GM18505 (cell line): ENCODE measurements at regions not wholly inside any gene's neighbourhood (a gene's known extent, or its start where the extent isn't known, plus 50 kb on each side); places are given as distances from the start of the nearest gene placed in this dataset.

Experiments used
- ATAC-seq: cut with Tn5 transposase; IDR thresholded peaks from one replicate; pipeline ENCODE4 v1.9.1; 2021; ENCODE audit not compliant: unreplicated experiment
- POLR2A ChIP-seq: IDR thresholded peaks from 4 replicates; pipeline ENCODE4 v1.6.1; 2011; ENCODE audit warnings: borderline replicate concordance; ENCODE audit not compliant: insufficient read depth, insufficient read length; ENCODE audit errors: extremely low read depth

DNA sequence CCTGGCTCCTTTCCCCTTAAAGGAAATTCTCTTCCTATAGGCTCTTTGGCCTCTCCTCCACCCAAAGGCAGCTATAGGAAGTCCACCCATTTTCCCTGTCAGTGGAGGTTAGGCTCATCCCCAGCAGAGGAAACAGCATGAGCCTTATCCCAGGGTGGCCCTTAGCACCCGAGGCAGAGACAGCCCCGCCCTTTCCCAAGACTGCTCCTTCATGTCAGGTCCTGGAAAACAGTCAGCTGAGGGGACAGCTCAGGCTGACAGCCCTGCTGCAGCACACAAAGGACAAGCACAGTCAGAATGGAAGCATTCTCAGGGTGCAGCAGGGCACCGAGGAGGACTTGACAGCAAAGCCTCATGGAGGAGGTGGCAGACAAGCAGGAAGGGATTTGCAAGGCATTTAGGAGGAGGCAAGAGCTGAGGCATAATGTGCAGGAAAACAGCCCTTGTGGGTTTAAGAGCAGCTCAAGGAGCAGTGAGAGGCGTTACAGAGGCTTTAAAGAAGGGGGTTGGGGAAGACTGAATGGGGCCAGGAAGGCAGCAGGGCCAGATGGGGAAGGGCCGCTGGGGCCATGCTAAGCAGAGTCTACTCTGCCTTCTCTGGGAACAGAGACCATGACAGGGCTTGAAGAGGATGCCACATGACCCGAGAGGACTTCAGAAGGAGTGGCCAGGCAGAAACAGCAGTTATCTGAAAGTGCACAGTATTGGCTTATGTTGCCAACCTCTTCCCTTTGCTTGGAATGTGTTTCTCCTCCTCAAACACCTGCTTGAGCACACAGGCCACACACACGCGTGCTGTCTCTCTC is 216.6 kb downstream of the SH3BP4 start:
- TF ChIP-seq POLR2A: no peak
- no peak for ATAC-seq

DNA sequence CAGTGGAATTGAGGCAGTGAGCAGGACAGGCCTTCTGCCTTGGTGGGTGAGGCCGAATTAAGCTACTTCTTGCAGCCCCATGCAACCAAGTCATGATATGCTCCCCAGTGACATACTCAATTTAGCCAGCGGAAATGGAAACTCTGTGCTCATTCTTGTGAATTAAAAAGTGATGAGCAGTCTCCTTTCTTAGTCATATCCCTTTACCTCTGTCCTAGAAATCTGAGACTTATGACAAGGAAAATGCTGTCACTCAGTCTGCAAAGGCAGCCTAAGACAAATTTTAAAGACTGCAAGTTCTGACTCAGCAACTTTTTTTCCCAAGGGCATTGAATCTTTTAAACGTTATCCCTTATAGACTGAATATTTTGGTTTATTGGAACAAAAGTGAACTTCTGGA is 218.2 kb downstream of the SH3BP4 start:
- ATAC-seq: no peak
- no peak for TF ChIP-seq POLR2A

DNA sequence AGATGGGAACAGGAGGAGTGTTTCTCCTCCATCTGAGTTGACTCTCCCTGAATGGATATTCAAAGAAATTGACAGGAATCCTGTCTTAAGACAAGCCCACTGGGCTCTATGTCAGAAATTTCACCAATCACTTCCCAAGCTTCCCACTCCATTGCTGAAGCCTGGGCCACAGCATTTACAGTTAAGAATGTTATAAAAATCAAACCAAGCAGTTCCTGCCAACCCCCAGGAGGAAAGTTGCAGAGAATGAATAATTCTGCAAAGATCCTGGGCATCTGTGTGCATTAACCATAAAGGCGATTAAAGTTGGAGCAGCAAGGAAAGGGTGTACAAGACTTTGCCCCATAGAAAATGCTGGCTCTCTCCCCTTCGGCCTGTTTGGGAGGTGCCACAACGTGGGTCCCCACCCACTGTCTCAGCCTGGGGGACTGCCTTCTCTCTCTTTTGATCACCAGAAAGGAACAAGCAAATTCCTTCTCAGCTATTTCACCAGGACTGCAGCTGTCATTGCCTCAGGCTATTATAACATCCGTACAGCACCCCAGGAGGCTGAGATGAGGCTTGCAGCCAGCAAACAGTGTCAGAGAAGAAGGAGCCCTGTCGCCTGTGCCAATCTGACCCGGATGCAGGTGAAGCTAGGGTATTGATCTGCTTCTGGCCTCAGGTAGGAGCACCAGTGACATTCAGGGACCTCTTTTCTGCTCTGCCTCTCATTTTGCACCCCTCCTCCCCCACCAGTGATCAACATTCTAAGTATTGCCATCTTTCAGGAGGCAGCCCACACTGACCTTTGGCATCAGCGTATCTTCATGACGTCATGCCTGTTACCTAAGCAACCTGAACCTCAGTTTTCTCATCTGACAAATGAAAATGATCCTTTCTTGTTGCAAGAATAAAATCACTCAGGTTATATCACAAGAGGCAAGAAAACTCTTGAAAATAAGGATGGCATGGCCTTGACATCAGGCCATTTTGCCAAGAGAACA is 219.0 kb downstream of the SH3BP4 start:
- no peak for ATAC-seq

DNA sequence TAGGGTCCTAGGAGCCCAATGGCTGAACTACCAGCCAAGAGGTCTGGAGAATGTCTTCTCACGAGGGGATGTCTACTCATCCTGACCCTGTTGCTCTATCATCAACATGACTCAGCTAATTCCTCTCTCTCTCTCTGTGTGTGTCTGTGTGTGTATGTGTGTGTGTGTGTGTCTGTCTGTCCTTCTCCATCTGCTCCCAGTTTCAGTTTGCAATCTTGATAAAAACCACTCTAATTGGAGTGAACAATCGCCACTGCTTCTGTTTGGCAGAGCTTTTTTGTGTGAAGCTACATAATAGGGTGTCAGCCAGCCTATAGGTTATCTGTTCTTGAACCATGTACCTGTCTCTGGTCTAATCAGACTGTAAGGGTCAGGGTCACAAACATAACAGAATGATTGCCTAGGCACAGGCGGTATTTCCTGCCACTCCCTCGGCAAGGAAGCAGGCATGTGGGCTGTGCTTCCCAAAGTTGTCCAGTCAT is 219.8 kb downstream of the SH3BP4 start:
- no peak for TF ChIP-seq POLR2A
- no peak for ATAC-seq

More for the DNA sequence above, 219.0 kb downstream of the SH3BP4 start:
- TF ChIP-seq POLR2A: no peak

DNA sequence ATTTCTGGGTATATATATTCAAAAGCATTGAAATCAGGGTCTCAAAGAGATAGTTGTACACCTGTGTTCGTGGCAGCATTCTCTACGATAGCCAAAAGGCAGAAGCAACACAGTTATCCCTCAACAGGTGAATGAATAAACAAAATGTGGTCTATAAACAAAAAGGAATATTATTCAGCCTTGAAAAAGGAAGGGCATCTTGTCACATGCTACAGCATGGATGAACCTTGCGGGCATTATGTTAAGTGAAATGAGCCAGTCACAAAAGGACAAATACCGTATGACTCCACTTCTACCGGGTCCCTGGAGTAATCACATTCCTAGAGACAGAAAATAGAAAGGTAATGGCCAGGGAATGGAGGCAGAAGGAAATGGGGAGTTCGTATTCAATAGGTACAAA is 228.8 kb downstream of the SH3BP4 start:
- TF ChIP-seq POLR2A: no peak
- ATAC-seq: no peak

DNA sequence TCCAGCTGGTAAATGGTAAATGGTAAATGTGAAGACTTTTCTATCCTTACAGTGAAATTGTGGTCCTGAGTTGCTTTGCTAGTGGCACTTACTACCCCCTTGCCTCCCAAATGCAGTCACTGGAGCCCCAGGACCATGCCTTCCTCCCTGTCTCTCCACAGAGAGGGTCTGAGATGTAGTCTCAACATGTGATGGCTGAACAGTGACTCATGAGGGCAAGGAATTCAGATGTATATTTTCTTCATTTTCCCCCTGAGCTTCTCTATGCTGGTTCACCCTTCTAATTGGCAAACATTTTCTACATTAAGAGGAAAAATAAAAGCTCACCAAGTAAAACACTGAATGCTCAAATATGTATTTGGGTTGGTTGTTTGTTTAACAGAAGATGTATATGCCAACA is 232.0 kb downstream of the SH3BP4 start:
- TF ChIP-seq POLR2A: no peak
- ATAC-seq: no peak

DNA sequence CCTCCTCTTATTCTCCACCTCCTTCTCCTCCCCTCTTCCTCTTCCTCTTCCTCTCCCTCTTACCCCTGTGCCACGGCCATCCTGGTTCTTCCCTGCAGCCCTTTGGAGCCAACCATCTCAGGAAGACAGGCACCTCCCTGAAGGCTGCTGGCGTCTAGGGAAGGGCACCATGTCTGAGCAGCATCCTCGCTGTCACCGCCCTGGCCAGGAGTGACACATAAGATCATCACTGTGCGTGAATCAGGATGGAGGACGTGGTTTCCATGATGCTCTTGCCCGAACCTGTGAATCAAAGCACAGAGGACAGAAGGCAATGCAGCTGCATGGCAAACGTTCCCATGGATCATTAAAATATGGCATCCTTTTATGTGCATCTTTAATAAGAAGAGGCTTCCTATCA is 236.0 kb downstream of the SH3BP4 start:
- TF ChIP-seq POLR2A: no peak
- no peak for ATAC-seq

DNA sequence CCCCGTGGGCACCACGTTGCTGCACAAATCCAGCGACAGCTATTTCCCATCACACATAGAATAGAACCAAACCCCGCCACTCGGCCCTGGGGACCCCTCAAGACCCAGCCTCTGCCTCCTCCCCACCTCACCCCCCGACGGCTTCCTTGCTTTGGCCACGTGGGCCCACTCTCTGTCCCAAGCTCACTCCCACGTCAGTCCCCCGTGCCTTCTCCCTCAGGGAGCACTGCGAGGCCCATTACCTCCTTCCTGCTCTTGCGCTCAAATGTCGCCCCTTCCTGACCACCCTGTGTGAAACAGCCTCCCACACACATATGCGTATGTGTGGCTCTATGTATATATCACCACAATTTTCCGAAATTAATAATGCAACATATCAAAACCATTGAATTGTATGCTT is 239.7 kb downstream of the SH3BP4 start:
- TF ChIP-seq POLR2A: no peak
- ATAC-seq: no peak

DNA sequence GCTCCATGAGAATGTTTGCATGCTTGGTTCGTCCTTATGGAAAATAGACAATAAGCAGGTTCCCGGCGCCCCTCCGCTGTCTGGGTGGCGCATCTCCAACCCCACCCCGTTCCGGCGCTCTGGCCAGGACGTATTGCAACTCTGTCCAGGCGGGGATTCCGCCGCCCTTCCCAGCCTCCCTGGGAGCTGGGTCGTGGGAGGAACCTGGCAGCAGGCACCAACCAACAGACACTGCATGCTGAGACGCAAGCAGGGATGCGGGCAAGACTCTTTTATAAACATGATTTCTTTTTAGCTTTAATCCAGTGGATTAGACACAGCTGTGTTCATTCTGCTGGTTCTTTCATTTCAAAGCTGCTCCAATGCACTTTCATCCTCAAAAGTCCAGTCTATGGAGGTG is 240.2 kb downstream of the SH3BP4 start:
- ATAC-seq: no peak
- TF ChIP-seq POLR2A: no peak

DNA sequence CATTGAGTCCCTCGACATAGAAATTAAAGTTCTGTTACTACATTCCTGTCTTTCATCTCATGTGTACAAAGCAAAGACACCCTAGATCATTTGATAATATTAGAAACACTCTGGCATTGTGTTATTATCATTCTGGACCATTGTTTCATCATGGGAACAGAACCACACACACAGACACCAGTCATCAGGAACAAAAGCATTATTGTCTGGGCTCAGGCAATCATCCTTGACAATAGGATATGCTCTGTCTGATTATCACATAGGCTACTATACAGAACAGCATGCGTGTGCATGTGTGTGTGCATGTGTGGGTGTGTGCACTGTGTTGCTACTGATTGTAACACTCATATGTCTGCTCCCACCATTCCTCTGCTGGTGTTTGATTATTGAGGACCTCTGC is 242.5 kb downstream of the SH3BP4 start:
- no peak for TF ChIP-seq POLR2A
- ATAC-seq: no peak

DNA sequence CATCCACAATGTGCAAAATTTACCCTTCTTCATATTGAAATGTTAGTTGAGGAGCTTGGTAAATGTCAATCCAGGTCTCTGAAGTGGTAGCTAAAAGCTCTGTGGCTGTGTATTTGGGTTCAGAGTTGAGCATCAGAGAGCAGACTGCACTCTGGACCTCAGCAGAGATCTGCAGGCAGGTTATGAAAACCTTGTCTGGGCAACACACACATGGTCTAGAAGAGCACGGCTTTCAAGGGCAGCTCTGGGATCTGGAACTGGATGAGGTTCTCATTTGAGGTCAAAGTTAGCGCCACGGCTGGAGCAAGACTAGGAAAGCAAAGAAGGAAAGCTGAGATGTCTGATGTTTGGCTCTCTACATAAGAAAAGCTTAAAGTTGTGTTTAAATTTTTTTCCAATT is 243.0 kb downstream of the SH3BP4 start:
- ATAC-seq: no peak
- TF ChIP-seq POLR2A: no peak

DNA sequence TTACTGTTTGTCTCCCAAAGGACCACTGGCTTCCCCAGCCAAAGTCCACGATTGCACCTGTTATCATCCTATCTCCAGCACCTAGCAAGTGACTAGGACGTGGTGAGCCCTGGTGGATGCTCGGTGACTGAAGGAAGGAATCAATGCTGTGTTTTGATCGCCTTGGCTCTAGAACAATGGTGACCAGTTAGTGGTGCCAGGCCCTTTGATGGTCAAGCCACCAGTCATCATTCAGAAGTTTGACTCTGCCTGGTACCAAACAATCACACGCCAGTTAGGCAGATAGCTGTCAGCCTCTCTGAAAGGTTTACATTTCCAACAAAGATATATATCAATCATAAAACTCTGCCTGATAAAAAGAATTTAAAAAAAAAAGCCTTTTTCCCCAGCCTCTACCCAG is 244.1 kb downstream of the SH3BP4 start:
- ATAC-seq: no peak
- no peak for TF ChIP-seq POLR2A

DNA sequence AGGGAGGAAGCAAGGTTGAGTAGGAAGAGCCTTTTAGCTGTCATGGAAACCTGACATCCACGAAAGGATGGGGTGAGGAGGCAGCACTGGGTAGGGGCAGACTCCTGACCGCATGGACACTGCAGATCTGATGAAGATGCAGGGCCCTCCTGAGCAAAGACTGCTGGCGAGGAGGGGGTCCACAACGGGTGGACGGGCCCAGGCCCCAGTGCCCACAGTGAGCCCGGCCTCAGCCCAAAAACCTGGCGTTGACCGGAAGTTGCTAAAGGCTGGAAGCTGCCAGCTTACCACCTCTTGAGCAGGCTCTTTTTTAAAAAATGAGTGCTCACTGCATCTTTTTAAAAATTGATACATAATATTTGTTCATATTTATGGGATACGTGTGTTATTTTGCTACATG is 247.3 kb downstream of the SH3BP4 start:
- TF ChIP-seq POLR2A: no peak
- no peak for ATAC-seq

DNA sequence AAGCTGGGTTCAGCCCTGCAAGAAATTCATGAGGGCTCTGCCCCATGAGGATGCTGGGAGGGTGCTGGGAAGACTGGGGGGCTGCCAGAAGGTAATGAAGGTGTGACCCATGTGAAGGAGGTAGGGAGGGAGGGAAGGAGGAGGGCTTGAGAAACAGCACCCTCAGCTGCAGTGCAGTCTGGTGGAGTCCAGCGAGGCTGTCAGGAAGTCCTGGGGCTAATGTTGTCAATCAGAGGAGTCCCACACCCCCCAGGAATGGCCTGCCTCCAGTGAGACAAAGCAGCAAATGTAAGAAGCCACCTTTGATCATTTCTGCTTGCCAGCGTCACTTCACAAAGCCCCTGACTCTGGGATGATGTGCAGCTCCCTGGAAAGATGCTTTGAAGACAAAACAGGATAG is 248.4 kb downstream of the SH3BP4 start:
- TF ChIP-seq POLR2A: no peak
- no peak for ATAC-seq

DNA sequence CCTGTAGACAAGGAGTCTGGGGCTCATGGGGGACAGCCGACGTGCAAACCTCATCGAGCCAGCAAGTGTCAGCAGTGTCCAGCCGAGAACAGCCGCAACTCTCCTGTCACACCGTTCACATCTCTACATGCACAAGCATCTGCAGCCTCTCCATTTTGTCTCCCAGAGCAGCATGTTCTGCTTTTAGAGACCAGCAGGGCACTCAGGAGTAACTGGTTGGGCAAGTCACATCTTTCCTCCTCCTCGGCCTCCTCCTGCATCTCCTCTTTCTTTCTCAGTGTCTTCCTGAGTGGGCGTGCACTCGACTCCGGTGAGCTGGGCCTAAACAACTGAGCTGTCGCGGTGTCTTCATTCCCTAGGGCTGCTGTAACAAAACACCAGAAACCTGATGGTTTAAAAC is 249.9 kb downstream of the SH3BP4 start:
- TF ChIP-seq POLR2A: no peak
- ATAC-seq: no peak

DNA sequence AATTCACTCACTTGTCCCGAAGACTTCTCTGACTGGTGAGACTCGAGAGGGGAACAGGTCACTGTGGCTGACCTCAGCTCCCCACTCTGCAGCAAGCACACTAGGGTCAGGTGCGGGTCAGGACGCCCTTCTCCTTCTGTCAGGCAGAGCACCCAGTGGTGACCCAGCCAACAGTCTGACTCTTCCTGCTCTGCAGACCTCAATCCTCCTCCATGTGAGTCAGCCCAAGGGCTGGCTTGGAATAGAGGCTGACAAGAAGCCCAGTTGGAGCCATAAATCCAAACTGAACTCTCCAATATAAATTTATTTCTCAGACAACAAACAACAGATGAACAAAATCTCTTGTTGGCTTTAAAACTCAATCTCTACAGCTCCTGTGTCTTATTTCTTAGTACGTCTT is 253.1 kb downstream of the SH3BP4 start:
- TF ChIP-seq POLR2A: no peak
- no peak for ATAC-seq
